Activated T-cell treated with anti-CD3 and anti-CD28 coated beads, Interleukin-2, amount 50 U/mL, for 1 hour (primary cell): ENCODE measurements at regions not wholly inside any gene's neighbourhood (a gene's known extent, or its start where the extent isn't known, plus 50 kb on each side); places are given as distances from the start of the nearest gene placed in this dataset.
"Not testable (repeated sequence)": the region's sequence is repeated elsewhere in the genome, so short reads cannot be mapped to it uniquely, and the experiment has no call there.

Experiments
- DNase-seq: peaks from one replicate; pipeline ENCODE4 v3.0.0-alpha.2; 2020

DNA sequence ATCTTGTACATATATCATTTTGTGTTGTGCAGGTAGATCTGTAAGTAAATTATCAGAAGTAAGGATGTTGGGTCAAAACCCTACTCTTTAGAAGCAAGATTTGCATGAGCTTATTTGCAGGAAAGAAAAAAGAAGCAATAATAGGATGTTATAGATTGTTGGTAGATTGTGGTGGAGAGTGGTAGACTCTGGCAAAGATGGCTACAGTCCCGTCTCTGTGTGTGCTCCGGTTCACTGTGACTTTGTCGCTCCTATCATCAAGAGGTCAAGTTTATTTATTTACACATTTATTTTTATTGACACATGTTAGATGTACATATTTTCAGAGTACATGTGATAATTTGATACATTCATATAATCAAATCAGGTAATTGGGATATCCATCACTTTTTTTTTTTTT, 81.0 kb upstream of the NDUFV2 start:
- DNase-seq: no peak

DNA sequence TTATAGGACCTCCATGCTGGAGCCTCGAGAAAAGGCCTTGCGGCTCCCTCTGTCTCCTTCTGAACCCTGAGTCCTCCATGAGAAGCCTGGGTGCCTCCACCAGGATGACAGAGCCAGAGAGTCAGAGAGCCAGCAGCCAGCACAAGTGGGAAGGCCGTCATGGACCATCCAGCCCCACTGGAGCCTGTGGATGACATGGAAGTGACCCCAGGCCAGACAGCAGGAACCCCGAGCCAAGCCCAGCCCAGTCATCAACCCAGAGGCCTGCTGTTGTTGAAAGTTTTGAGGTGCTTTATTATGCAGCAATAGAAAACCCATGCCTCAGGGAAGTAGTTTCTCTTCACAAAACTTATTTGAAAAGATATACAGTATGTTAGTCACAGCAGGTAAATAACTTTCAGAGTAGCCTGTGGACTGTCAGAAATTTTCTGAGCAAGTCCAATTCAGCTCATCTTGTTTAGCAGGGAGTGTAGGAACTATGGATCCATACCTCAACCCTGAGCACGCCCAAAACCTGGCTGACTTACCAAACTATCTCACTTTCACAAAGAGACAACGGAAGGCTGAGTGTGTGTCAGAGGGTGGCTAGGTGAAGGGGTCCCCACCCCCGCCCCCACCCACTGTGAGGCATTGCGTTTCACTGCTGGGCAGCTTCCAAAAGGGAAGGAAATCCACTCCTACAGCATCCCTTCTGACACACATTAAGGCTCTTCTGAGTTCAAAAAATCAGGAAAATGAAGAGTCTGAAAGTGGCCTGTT, 79.9 kb upstream of the NDUFV2 start:
- DNase-seq: no peak

DNA sequence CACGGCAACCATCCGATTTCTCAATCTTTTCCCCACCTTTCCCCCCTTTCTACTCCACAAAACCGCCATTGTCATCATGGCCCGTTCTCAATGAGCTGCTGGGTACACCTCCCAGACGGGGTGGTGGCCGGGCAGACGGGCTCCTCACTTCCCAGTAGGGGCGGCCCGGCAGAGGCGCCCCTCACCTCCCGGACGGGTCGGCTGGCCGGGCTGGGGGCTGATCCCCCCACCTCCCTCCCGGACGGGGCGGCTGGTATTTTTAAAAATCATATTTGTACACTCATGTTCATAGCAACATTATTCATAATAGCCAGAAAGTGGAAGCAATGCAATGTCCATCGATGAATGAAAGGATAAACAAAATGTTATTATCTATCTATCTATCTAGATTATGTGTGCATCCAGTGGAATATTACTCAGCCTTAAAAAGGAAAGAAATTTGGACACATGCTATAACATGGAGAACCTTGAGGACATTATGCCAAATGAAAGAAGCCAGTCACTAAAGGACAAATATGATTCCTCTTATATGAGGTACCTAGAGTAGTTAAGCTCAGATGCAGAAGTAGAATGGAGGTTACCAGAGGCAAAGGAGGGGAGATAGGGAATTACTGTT, 78.4 kb upstream of the NDUFV2 start:
- not testable (repeated sequence) for DNase-seq

DNA sequence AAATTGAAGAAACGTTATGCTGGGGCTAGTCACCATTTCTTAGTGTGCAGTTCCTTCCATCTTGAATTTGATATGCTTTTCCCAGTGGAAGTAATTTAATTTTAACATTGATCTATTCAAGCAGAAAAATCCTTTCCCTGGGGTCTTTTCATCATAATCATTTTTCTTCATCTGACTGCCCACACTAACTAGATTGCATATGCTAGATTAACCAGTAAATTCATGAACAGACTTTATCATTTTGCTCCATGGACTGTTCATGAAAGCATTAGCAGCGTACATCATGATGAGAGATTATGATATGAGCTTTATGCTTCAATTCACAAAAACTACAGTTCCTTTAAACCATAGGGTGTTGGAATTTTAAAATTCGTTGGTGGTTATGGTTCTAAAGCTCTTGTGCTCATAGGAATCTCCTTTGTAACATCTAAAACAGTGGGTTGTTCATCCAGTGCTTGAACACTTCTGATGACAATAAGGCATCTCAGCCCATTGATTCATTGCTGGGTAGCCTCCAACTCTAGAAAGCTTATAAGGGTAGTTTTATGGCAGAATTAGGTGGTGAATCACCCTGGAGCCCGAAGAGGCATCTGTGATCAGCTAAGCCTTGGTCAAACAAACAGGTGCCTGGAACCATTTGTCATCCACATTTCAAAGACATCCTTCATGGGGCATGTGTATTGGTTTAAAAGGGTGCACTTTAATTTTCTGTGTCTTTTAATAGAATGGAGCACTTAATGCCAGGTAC, 77.2 kb upstream of the NDUFV2 start:
- no peak for DNase-seq

DNA sequence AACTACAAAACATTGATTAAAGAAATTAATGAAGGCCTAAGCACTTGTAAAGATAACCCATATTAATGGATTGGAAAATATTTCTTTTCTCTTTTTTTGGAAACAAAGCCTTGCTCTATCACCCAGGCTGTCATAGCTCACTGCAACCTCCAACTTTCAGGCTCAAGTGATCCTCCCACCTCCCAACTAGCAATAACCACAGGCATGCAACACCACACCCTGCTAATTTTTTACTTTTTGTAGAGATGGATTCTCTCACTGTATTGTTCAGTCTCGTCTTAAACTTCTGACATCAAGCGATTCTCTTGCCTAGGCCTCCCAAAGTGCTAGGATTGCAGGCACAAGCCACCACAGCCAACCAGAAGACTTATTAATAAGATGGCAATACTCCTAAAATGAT, 73.4 kb upstream of the NDUFV2 start:
- DNase-seq: no peak

DNA sequence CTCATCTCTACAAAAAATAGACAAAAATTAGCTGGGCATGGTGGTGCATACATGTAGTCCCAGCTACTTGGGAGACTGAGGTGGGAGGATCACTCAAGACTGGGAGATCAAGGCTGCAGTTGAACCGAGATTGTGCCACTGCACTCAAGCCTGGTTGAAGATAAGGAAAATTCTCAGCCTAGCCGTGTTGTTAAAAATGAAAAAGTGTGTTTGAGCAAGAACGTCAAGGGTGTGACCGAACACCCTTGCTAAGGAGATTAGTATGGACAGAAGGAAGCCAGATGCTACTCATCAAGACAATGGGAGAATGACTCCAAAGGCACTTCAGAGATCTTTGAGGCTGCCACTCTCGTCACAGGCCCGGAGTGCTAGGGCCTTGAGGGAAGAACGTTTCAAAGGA, 70.0 kb upstream of the NDUFV2 start:
- DNase-seq: no peak

DNA sequence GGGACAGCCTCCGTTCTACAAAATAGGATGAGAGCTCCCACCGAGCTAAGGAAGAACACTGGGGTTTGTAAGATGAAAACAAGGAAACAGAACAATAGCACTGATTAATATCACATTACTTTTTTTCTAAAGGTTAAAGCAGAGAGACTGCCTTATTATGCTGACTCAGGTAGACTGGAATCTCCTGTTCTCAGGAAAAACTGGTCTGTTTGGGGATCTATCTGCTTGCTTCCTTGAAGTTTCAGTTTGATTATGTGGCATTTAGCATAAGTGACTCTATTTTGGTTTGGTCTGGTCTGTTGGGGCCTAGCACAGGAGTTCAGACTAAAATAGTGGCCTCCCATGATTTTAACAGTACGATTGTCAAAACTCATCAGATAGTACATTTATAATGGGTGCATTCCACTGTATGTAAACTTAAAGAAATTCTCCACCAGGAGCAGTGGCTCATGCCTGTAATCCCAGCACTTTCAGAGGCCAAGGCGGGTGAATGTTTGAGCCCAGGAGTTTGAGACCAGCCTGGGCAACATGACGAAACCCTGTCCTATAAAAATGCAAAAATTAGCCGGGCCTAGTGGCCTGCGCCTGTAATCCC, 64.1 kb upstream of the NDUFV2 start:
- DNase-seq: no peak

DNA sequence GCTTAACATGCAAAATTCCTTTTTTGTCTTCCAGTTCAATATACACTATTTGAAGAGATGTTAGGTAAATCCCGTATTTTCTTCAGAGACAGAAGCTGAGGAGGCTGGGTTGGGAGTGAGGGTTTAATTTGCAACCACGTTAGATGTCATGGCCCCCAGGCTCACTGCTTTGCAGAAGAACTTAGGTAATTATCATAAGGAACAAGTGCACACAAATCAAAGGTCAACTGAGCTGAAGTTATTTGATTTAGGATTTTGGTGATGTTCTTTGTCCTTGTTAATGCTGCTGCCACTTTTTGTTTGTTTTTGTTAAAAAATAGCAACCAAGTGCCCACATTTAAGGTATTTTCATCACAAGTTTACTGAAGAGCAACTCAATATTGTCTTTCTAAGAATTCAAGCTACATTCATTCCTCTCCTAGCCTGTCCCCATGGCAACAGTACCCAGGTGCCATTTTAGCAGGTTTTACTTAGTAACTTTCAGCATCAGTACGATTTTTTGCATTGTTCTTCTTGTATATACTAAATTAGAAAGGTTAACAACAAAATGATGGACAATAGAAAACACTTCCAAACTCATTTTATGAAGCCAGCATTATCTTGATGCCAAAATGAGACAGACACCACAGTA, 62.9 kb upstream of the NDUFV2 start:
- DNase-seq: no peak

DNA sequence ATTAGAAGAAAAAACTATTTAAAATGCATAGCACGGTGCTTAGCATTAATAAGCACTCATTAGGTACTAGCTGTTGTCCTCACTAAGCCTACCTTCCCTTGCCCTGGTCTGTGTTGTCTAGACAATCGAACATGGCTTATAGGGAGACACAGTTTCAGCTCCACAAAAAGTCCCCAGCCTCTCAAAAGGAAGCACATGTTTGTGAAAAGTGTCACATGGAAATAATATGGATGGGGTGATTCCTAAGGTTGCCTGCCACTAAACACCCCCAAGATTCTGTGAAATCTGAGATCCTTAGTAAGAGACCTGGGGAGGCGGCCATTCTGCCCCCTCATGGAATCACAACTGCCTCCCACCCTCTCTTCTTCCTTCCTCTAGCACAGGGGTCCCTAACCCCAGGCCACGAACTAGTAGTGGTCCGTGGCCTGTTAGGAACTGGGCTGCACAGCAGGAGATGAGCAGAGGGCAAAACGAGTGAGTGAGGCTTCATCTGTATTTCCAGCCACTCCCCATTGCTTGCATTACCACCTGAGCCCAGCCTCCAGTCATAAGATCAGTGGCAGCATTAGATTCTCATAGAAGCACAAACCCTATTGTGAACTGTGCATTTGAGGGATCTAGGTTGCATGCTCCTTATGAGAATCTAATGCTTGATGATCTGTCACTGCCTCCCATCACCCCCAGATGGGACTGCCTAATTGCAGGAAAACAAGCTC, 59.6 kb upstream of the NDUFV2 start:
- DNase-seq: no peak

DNA sequence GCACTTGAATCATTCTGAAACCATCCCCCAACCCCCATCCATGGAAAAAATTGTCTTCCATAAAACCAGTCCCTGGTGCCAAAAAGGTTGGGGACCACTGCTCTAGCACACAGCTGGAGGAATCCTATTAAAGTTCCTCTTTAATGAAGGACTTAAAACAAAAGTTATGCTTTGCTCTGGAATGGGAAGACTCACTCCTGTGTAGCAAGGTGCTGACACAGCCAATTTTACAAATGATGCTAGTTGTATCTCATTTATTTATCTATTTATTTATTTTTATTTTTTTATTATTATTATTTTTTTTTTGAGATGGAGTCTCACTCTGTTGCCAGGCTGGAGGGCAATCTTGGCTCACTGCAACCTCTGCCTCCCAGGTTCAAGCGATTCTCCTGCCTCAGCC, 58.9 kb upstream of the NDUFV2 start:
- DNase-seq: no peak

DNA sequence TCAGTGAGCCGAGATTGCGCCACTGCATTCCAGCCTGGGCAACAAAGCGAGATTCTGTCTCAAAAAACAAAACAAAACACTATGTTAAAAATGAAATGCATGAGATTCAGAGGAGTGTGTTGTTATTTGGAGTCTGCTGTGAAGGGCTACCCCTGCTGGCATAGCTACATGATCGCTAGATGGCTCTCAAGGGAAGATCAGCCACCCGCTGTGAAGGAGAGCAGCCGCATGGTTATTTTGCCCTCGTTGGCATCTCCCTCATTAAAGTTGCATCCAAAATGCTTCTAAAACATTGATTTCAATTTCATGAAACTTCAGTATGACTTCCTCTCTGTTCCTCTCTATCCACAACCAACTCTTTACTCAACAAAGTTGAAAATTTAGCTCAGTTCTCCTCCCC, 54.8 kb upstream of the NDUFV2 start:
- DNase-seq: no peak

DNA sequence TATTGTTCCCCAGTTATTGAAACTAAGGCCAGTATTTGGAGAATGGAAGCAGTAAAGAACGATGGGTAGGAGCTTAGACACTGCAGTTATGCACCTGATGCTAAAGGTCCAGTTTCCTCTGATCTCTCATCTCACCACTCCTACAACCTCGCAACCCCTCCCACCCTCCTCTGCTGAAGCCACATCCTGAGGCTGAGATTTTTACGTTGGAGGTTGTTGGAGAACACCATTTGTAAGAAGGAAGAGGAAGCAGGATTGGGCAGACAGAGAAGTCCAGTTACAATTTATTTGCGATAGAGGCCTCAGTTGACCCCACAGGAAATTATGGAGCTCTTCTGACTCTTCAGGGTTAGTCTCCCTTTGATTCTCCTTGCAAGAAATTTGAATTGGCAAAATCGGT, 54.3 kb upstream of the NDUFV2 start:
- no peak for DNase-seq

DNA sequence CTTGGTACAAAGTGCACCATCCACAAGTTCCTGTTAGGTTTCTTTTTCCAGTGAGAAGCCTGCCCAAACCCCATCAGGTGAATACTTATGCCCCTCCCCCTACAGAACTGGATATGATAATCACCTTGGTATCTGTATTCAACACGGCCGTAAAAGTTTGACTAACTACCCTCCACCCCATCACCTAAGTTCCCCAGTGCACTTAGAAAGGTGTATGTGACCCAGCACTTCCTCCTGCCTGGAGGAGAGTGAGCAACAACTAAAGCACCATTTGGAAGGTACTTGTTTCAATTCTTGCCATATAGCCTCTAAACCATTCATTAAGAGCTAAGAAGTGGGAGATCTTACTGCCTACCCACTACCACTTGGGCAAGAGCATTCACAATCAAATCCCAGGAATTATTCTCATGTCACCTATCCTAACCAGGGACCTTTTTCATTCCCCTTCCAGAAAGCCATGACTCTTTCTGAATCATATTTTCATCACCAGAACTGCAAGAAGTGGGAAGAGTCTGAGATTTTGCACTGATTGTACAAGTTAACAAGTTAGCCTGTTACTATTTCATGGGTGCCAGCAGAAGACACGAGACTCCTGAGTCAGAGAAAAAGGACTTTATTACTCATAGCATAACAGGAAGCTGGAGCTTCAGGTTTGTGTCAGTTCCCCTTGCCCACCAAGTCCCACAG, 53.5 kb upstream of the NDUFV2 start:
- no peak for DNase-seq

DNA sequence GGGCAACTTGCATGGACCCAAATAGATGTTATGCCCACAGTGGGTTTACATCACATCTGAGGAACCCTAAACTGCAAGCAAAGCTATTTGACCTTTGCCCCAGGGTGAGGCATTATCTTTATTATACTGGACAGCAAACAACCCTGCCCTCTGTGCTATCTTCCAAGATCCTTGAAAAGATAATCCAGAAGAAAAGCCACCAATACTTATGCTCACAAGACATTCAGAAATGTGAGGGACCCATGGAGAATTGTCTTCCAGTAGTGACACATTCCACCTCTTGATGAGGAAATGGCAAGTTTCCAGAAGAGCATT, 53.0 kb upstream of the NDUFV2 start:
- DNase-seq: no peak

DNA sequence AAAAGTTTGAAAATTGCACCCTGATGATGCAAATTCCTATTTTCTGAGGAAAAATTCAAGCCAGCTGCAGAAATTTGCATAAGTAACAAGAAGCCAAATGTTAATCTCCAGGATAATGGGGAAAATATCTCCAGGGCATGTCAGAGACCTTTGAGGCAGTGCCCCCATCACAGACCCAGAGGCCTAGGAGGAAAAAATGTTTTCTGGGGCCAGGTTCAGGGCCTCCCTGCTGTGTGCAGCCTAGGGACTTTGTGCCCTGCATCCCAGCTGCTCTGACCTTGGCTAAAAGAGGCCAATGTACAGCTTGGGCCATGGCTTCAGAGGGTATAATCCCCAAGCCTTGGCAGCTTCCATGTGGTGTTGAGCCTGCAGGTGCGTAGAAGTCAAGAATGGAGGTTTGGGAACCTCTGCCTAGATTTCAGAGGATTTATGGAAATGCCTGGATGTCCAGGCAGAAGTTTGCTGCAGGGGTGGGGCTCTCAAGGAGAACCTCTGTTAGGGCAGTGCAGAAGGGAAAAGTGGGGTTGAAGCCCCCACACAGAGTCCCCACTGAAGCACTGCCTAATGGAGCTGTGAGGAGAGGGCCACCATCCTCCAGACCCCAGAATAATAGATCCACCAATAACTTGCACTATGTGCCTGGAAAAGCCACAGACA, 51.7 kb upstream of the NDUFV2 start:
- DNase-seq: not testable (repeated sequence)
